Upper lobe of left lung (tissue), 6 donors: ENCODE measurements at regions not wholly inside any gene's neighbourhood (a gene's known extent, or its start where the extent isn't known, plus 50 kb on each side); places are given as distances from the start of the nearest gene placed in this dataset.

Source experiments
- ATAC-seq, 2 donors: fragments of 200-7000 bp; cut with Tn5 transposase; one replicate each; pipeline ENCODE4 v1.9.1; 2022; ENCODE audit warnings: mild to moderate bottlenecking in 2 of 2, moderate library complexity in 2 of 2; ENCODE audit not compliant: low FRiP score in 2 of 2
- DNase-seq, 2 donors: peaks; one replicate each; pipeline ENCODE4 v3.0.0-alpha.2; 2019 to 2020
- H3K27ac ChIP-seq, 4 donors: fragments of 200-600 bp; sonication (generic); one replicate each; pipeline ENCODE4 v1.5.1; 2016 to 2019
- H3K27me3 ChIP-seq, 4 donors: fragments of 200-600 bp; sonication (generic); one replicate each; pipeline ENCODE4 v1.5.1; 2017 to 2019
- H3K36me3 ChIP-seq, 4 donors: fragments of 200-600 bp; sonication (generic); one replicate each; pipeline ENCODE4 v1.5.1; 2016 to 2019
- H3K4me1 ChIP-seq, 4 donors: fragments of 200-600 bp; sonication (generic); one replicate each; pipeline ENCODE4 v1.5.1; 2018 to 2019
- H3K4me3 ChIP-seq, 4 donors: fragments of 200-600 bp; sonication (generic); one replicate each; pipeline ENCODE4 v1.5.1; 2017 to 2019; ENCODE audit warnings: mild to moderate bottlenecking in 2 of 4, moderate library complexity in 1 of 4
- H3K9me3 ChIP-seq, 4 donors: fragments of 200-600 bp; sonication (generic); one replicate each; pipeline ENCODE4 v1.5.1; 2018 to 2019
- CTCF ChIP-seq, 6 experiments: fragments of 450-650 bp in 4 of 6; fragments of 200-600 bp in 2 of 6; sonication (generic) in 2 of 6; IDR thresholded peaks; one replicate each; pipeline ENCODE4 v1.5.1; 2016 to 2019; ENCODE audit warnings: antibody characterized with exemption in 6 of 6
- EP300 ChIP-seq, 4 donors: sonication (generic); formaldehyde crosslinking; IDR thresholded peaks; one replicate each; pipeline ENCODE4 v1.5.1; 2017; ENCODE audit warnings: antibody characterized with exemption in 4 of 4, control low read depth in 2 of 4
- POLR2A ChIP-seq, 4 donors: fragments of 450-650 bp; IDR thresholded peaks; one replicate each; pipeline ENCODE4 v1.5.1; 2016 to 2017; ENCODE audit warnings: antibody characterized with exemption in 4 of 4, mild to moderate bottlenecking in 2 of 4
- POLR2AphosphoS5 ChIP-seq, 2 donors: sonication (generic); formaldehyde crosslinking; IDR thresholded peaks; one replicate each; pipeline ENCODE4 v1.5.1; 2017; ENCODE audit warnings: antibody characterized with exemption in 2 of 2
- WGBS, 2 donors: methylation state at CpG; one replicate each; pipeline ENCODE4 v1.1.5; 2017 to 2018; 5-methylcytosine and 5-hydroxymethylcytosine counted together
- donor health status: DM: no; HTN: no; CAD: no; lungs with moderate emphysema.
- donor health status: DM: no; HTN: yes; CAD: no; lungs with severe emphysema.

DNA sequence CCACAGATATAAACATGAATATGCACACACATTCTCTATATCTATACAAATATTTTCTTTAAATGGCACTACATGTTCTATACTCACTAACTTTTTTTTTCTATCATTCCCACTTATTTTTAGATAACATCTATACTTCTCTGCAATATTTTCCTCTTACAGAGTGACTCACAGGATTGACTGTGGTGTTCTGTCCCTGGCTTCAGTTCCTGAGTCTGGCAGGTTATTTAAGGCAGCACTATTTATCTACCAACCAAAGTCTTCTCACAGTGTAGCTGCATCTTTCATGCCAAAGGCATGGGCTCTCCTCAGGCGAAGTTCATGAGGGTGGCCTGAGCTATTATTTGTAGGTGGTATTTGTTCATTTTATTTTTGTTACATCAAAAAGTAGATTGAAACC, 409.0 kb downstream of the PRR16 start:
- no peaks in the 10 kb centered on the region for H3K27me3 ChIP-seq
- no peaks in the 10 kb centered on the region for H3K4me1 ChIP-seq
- H3K4me3 ChIP-seq, result no peak overlapping the region
- ATAC-seq (no peak), DNase-seq (no peak)
- TF ChIP-seq POLR2A (IDR thresholded peaks at IDR 0.05) (no peak), CTCF (IDR thresholded peaks at IDR 0.05) (no peak), POLR2AphosphoS5 (IDR thresholded peaks at IDR 0.05) (no peak), EP300 (IDR thresholded peaks at IDR 0.05) (no peak)
- 67 to 83% methylated on average over 1 of the region's 1 CpG for WGBS, 2 donors
- H3K27ac ChIP-seq, result no peak overlapping the region
- no peaks in the 10 kb centered on the region for H3K36me3 ChIP-seq
- no peaks in the 10 kb centered on the region for H3K9me3 ChIP-seq

DNA sequence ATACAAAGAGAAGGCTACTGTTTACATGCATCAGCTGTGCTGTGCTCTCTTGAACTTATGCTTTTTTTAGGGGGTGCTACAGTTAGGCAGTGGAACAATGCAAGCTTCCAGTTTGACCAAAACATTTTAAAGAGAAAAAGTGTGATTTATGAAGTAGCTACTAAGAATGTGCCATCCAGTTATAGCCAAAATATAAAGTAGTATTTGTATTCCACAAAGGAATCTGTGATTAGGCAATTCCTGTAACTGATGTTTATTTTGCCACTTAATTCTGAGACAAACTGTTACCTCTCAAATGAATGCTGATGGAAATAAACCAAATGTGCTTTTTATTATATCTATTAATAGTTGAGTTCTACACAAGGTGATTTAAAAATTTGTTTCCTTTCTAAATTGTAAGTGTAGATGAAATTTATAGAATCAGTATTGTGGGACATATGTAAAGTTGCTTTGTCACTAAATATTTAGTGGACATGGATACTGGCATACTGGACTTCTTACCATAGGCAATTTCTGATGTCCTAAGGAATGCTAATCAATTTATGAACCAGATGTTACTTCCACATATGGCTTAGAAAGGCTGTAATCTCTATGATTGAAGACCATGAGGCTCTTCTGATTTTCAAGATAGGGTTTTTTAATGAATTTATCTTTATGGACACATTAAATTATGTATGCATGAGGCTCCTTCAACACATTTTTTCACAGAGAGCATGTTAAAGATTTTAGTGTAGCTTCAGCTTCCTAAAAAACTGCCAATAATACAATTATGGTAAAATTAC, 410.2 kb downstream of the PRR16 start:
- DNase-seq (no peak), ATAC-seq (no peak)
- Histone ChIP-seq H3K4me1 (no peaks in the 10 kb centered on the region), H3K9me3 (no peaks in the 10 kb centered on the region), H3K36me3 (no peaks in the 10 kb centered on the region), H3K27me3 (no peaks in the 10 kb centered on the region), H3K27ac (no peak overlapping the region), H3K4me3 (no peak overlapping the region)
- no peak for TF ChIP-seq EP300 (IDR thresholded peaks at IDR 0.05)
- TF ChIP-seq POLR2AphosphoS5 (IDR thresholded peaks at IDR 0.05), result no peak
- TF ChIP-seq POLR2A (IDR thresholded peaks at IDR 0.05), result no peak
- TF ChIP-seq CTCF (IDR thresholded peaks at IDR 0.05), result no peak

- ATAC-seq, result no peak
- Histone ChIP-seq H3K27me3 (no peaks in the 10 kb centered on the region), H3K4me3 (no peak overlapping the region), H3K9me3 (no peaks in the 10 kb centered on the region), H3K27ac (no peak overlapping the region), H3K4me1 (no peaks in the 10 kb centered on the region), H3K36me3 (no peaks in the 10 kb centered on the region)
- TF ChIP-seq POLR2A (IDR thresholded peaks at IDR 0.05), result no peak
- no peak for TF ChIP-seq POLR2AphosphoS5 (IDR thresholded peaks at IDR 0.05)
- TF ChIP-seq EP300 (IDR thresholded peaks at IDR 0.05), result no peak
- no peak for TF ChIP-seq CTCF (IDR thresholded peaks at IDR 0.05)
- DNase-seq, result no peak
- 80 to 82% methylated on average over 4 of the region's 4 CpGs for WGBS, 2 donors
Observed at GRCh38 chr5:120882038-120882775, 418.1 kb downstream of the PRR16 start.

DNA sequence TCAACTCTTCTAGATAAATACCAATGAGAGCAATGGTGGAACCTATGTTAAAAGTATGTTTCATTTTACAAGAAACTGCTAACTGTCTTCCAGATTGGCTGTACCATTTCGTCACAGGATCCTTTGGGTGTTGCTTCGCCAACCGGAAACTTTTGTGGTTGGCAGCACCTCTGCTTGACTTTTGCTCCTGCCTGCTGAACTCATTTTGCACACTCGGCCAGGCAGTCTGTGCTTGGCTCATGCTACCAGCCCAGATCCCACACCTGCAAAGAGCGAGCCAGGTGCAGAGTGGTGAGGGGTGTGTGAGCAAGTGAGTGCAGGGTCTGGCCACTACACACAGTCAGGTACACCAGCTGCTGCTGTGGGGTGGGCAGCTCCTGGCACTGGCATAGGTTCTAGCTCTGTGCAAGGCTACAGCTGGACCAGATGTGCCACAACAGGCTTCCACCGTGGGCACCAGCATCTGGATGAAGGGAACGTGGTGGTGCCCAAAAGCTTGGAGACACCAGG, 422.3 kb downstream of the PRR16 start:
- TF ChIP-seq POLR2A (IDR thresholded peaks at IDR 0.05), result no peak
- no peak for TF ChIP-seq POLR2AphosphoS5 (IDR thresholded peaks at IDR 0.05)
- no peak for TF ChIP-seq CTCF (IDR thresholded peaks at IDR 0.05)
- no peak for TF ChIP-seq EP300 (IDR thresholded peaks at IDR 0.05)
- Histone ChIP-seq H3K4me3 (no peak overlapping the region), H3K27me3 (no peaks in the 10 kb centered on the region), H3K36me3 (no peaks in the 10 kb centered on the region), H3K27ac (no peak overlapping the region), H3K9me3 (no peaks in the 10 kb centered on the region), H3K4me1 (no peaks in the 10 kb centered on the region)
- ATAC-seq (peak in 1 of 2 donors; percentile 63), DNase-seq (peak in 1 of 2 donors; percentile 11)
- WGBS, 2 donors, result 86 to 89% methylated on average over 7 of the region's 7 CpGs
